ENCODE measurements at regions not wholly inside any gene's neighbourhood (a gene's known extent, or its start where the extent isn't known, plus 50 kb on each side); places are given as distances from the start of the nearest gene placed in this dataset.

DNA sequence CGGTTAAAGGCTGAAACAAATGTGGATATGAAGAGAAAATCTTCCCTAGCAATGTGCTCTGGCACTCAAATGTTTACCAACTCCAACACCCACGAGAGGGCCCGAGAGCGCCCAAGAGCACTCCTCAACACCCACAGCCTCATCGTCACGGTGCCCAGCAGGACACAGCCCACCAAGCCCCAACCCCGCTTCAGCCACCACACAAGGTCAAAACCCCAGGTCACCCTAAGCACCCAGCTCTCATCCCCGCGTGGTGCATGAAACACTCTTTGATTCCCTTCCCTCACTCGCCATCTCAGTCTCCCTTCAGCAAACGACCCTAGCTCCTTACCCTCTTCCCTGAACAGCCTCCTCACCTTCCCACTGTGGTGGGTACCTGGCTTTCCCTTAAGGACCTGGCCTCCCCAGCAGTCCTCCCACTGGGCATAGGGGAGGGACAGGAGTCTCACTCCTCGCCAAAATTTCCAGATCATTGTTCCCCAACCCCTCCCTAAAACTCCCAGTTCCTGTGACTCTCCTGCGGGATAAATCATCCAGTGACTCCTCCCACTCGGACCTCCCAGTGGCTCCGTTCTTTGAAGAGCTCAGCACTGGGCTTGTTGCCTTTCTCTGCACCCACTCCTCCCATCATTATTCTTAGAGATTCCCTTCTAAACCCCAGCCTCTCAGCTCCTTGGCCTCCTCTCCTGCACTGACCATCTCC is 170.4 kb upstream of the SYT6 start:
- TF ChIP-seq, protein P1, sequence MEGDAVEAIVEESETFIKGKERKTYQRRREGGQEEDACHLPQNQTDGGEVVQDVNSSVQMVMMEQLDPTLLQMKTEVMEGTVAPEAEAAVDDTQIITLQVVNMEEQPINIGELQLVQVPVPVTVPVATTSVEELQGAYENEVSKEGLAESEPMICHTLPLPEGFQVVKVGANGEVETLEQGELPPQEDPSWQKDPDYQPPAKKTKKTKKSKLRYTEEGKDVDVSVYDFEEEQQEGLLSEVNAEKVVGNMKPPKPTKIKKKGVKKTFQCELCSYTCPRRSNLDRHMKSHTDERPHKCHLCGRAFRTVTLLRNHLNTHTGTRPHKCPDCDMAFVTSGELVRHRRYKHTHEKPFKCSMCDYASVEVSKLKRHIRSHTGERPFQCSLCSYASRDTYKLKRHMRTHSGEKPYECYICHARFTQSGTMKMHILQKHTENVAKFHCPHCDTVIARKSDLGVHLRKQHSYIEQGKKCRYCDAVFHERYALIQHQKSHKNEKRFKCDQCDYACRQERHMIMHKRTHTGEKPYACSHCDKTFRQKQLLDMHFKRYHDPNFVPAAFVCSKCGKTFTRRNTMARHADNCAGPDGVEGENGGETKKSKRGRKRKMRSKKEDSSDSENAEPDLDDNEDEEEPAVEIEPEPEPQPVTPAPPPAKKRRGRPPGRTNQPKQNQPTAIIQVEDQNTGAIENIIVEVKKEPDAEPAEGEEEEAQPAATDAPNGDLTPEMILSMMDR (IDR thresholded peaks at IDR 0.05), result no peak
- no peak for TF ChIP-seq POLR2A (IDR thresholded peaks at IDR 0.05)

Data from esophagus squamous epithelium (tissue), 4 donors.